ENCODE measurements at regions not wholly inside any gene's neighbourhood (a gene's known extent, or its start where the extent isn't known, plus 50 kb on each side); places are given as distances from the start of the nearest gene placed in this dataset.
"Not testable (repeated sequence)": the region's sequence is repeated elsewhere in the genome, so short reads cannot be mapped to it uniquely, and the experiment has no call there.

DNA sequence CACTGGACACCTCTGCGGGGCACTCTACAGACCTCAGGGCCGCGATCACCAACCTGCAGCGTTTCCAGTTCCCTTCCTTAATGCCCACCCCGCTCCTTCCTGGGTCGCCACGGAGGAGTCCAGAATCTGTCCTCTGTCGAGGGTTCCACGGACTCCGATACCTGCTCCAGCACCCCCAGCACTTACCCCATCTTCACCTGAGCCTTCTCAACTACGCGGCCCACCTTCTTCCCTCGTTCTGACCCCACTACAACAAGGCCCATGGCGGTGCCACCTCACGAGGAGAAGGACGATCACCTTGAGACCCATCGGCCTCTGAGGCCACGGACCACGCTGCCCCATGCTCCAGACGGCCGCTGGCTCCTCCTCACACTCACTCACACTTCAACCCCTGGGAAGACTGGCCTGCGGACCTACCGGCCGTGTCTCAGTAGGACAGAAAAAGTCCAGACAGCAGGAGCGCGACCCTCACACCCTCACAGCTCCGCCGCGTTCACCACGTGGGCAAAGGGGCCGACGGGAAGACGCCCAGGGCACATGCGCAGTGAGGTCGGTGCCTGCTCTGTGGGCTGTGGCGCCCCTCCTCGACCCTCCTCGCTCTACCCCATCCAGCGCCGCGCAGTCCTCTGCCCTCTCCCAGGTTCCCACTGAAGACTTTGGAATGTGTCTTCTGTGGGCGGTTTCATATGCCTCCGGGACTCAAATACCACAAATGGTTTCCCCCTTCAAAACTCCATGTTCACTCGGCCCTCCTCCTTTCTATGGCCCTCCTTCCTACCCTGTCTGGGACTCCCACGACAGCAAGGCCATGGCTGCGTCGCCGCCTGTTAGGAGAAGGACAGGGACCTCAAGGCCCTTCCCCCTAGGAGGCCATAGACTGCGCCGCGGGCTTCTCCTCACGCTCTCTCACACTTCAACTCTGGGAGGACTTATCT is 193.9 kb upstream of the PHF14 start:
- TF ChIP-seq, protein P1, sequence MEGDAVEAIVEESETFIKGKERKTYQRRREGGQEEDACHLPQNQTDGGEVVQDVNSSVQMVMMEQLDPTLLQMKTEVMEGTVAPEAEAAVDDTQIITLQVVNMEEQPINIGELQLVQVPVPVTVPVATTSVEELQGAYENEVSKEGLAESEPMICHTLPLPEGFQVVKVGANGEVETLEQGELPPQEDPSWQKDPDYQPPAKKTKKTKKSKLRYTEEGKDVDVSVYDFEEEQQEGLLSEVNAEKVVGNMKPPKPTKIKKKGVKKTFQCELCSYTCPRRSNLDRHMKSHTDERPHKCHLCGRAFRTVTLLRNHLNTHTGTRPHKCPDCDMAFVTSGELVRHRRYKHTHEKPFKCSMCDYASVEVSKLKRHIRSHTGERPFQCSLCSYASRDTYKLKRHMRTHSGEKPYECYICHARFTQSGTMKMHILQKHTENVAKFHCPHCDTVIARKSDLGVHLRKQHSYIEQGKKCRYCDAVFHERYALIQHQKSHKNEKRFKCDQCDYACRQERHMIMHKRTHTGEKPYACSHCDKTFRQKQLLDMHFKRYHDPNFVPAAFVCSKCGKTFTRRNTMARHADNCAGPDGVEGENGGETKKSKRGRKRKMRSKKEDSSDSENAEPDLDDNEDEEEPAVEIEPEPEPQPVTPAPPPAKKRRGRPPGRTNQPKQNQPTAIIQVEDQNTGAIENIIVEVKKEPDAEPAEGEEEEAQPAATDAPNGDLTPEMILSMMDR (IDR thresholded peaks at IDR 0.05), result no peak
- Histone ChIP-seq H3K36me3 (ENCODE audit: low read depth) (no peaks in the 10 kb centered on the region), H3K9me3 (no peaks in the 10 kb centered on the region), H3K4me1 (ENCODE audit: low read depth) (no peaks in the 10 kb centered on the region), H3K4me3 (no peak overlapping the region)
- DNase-seq (no peak), ATAC-seq (no peak)
- intact Hi-C loops (cut with DNase I, micrococcal nuclease), result no loop called here

DNA sequence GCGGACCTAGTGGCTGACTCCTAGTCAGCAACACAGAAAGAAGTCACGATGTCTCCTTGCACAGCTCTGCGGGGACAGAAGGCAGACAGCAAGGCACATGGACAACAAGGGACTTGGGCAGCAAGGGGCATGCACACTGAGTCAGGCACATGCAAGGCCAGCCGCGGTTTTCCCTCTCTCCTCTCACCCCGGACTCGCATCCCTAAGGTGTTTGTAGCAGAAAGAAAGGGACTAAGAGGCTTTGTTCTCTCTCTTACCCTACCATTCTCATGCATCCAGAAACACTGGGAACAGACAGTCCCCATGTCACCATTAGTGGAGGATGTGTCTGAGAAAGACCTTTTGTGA is 193.3 kb upstream of the PHF14 start:
- TF ChIP-seq, protein P1 (IDR thresholded peaks at IDR 0.05), result no peak
- DNase-seq (no peak), ATAC-seq (no peak)
- Histone ChIP-seq H3K36me3 (ENCODE audit: low read depth) (no peaks in the 10 kb centered on the region), H3K4me3 (no peak overlapping the region), H3K4me1 (ENCODE audit: low read depth) (no peaks in the 10 kb centered on the region), H3K9me3 (no peaks in the 10 kb centered on the region)
- intact Hi-C loops (cut with DNase I, micrococcal nuclease), result no loop called here

DNA sequence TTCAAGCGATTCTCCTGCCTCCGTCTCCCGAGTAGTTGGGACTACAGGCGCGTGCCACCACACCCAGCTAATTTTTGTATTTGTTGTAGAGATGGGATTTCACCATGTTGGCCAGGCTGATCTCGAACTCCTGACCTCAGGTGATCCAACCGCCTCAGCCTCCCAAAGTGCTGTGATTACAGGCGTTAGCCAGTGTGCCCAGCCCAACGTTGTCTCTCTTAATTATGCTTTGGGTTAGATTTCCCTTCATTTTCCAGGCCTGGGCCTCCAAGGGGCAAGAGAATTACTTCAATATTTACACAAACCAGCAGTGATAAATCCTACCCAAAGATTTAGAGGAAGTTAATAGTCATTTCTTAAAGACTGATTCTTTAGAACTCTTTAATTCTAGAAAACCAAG is 186.7 kb upstream of the PHF14 start:
- DNase-seq; H3K9me3 ChIP-seq; ATAC-seq; H3K4me3 ChIP-seq; H3K36me3 ChIP-seq (ENCODE audit: low read depth); H3K4me1 ChIP-seq (ENCODE audit: low read depth); intact Hi-C loops (cut with DNase I, micrococcal nuclease): not testable (repeated sequence)

DNA sequence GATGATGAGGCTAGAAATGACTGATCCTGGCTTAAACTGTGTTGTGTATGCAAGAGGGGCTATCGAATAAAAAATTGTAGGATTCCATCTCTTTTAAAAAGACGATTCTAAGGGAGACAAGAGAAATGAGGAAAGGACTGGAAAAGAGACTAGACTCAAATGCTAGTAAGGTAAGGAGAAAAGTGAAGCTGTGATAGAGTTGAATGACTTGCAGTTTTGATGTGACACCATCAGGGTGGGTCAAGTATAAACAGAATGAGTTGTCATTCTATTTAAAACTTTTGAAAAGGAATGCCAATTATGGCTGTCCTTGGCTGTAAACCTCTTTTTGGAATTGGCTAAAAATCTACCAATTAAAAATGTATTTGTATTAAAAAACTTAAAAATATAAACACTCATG is 184.5 kb upstream of the PHF14 start:
- TF ChIP-seq, protein P1 (IDR thresholded peaks at IDR 0.05), result no peak
- intact Hi-C loops (cut with DNase I, micrococcal nuclease), result no loop called here
- H3K4me1 ChIP-seq (ENCODE audit: low read depth), result no peaks in the 10 kb centered on the region
- H3K36me3 ChIP-seq (ENCODE audit: low read depth), result no peaks in the 10 kb centered on the region
- no peak for ATAC-seq
- peaks cover 6% of the 10 kb centered on the region for H3K9me3 ChIP-seq
- H3K4me3 ChIP-seq, result no peak overlapping the region
- no peak for DNase-seq

DNA sequence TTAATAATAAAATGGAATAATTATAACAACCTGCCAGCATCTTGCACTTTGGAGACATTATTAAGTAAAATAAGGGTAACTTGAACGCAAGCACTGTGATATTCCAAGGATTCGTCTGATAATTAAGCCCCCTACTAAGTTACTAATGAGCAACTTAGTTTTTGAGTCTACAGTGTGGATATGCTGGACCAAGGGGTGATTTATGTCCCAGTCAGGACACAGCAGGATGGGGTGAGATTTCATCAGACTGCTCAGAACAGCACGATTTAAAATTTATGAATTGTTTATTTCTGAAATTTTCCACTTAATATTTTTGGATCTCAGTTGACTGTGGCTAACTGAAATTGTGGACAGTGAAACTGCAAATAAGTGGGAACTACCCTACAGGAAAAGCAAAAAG is 182.8 kb upstream of the PHF14 start:
- Histone ChIP-seq H3K9me3 (peaks cover 6% of the 10 kb centered on the region), H3K4me1 (ENCODE audit: low read depth) (no peaks in the 10 kb centered on the region), H3K36me3 (ENCODE audit: low read depth) (no peaks in the 10 kb centered on the region), H3K4me3 (no peak overlapping the region)
- TF ChIP-seq, protein P1 (IDR thresholded peaks at IDR 0.05), result no peak
- intact Hi-C loops (cut with DNase I, micrococcal nuclease), result no loop called here
- DNase-seq (no peak), ATAC-seq (no peak)

DNA sequence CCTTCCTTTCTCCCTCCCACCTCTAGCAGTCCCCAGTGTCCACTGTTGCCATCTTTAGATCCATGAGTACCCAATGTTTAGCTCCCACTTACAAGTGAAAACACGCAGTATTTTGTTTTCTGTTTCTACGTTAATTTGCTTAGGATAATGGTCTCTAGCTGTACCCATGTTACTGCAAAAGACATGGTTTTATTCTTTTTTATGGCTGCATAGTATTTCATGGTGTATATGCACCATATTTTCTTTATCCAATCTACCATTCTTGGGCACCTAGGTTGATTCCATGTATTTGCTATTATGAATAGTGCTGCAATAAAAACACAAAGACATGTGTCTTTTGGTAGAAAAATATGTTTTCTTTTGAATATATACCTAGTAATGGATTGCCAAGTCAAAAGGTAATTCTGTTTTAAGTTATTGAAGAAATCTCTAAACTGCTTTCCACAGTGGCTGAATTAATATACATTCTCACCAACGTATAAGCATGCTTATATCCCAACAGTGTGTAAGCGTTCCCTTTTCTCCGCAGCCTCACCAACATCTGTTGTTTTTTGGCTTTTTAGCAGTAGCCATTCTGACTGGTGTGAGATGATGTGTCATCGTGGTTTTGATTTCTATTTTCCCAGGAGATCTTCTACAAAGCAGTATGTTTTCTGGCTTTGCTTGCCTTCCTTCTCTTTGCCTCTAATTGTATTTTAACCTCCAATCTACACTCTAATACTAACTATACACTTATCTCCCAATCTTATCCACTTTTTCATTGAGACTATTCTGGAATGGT is 179.5 kb upstream of the PHF14 start:
- intact Hi-C loops (cut with DNase I, micrococcal nuclease), result no loop called here
- no peaks in the 10 kb centered on the region for H3K4me1 ChIP-seq (ENCODE audit: low read depth)
- TF ChIP-seq, protein P1 (IDR thresholded peaks at IDR 0.05), result no peak
- no peak for ATAC-seq
- H3K36me3 ChIP-seq (ENCODE audit: low read depth), result no peaks in the 10 kb centered on the region
- H3K4me3 ChIP-seq, result no peak overlapping the region
- H3K9me3 ChIP-seq, result no peaks in the 10 kb centered on the region
- no peak for DNase-seq
